Testis (tissue), 2 donors: ENCODE measurements at regions not wholly inside any gene's neighbourhood (a gene's known extent, or its start where the extent isn't known, plus 50 kb on each side); places are given as distances from the start of the nearest gene placed in this dataset.

Experiments
- DNase-seq: peaks from one replicate; pipeline ENCODE4 v3.0.0-alpha.2; 2019
- H3K27ac ChIP-seq, 2 donors: fragments of 200-600 bp; sonication (generic); one replicate each; pipeline ENCODE4 v1.5.1; 2019
- H3K27me3 ChIP-seq: fragments of 200-600 bp; sonication (generic); one replicate; pipeline ENCODE4 v1.5.1; 2019
- H3K36me3 ChIP-seq: fragments of 200-600 bp; sonication (generic); one replicate; pipeline ENCODE4 v1.5.1; 2017; ENCODE audit warnings: low read depth; ENCODE audit errors: missing control alignments
- H3K4me1 ChIP-seq: fragments of 200-600 bp; sonication (generic); one replicate; pipeline ENCODE4 v1.5.1; 2019
- H3K4me3 ChIP-seq, 2 donors: fragments of 200-600 bp; sonication (generic); one replicate each; pipeline ENCODE4 v1.5.1; 2017 to 2019
- H3K9me3 ChIP-seq: fragments of 200-600 bp; sonication (generic); one replicate; pipeline ENCODE4 v1.5.1; 2017
- CTCF ChIP-seq, 3 experiments: fragments of 450-650 bp in 2 of 3; fragments of 200-600 bp in 1 of 3; sonication (generic) in 1 of 3; IDR thresholded peaks; one replicate each; pipeline ENCODE4 v1.5.1; 2016 to 2019; ENCODE audit warnings: antibody characterized with exemption in 3 of 3, mild to moderate bottlenecking in 2 of 3, moderate library complexity in 1 of 3
- POLR2A ChIP-seq: fragments of 450-650 bp; IDR thresholded peaks from one replicate; pipeline ENCODE4 v1.6.1; 2017; ENCODE audit warnings: antibody characterized with exemption, mild to moderate bottlenecking, moderate library complexity
- WGBS, 2 donors: methylation state at CpG; one replicate each; pipeline ENCODE4 v1.1.5; 2018; 5-methylcytosine and 5-hydroxymethylcytosine counted together
- intact Hi-C: fragments of 100-400 bp; cut with DNase I; formaldehyde crosslinking; loops from one replicate; pipeline ENCODE4 v1.15.1; 2023; ENCODE audit warnings: low total_unique reads

DNA sequence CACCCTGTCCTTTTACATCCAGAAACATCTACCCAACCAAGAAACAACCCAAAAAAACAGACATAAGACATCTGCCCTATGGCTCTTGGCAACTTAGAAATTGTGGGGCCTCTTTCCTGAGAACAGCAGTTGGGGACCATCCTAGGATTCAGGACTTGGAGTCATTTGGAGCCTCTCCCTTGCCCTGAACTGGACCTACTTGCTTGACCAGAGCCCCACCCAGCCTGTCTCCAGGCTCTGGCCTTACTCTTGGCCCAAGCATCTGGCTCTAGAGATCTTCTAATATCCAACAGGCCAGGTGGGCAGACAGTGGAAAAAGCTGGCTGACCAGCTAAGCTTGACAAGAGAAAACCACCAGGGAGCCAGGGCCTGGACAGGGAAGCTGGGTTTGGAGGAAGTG, 99.1 kb upstream of the C2CD4B start:
- no peak for DNase-seq
- H3K36me3 ChIP-seq, result no peaks in the 10 kb centered on the region
- H3K4me1 ChIP-seq, result no peaks in the 10 kb centered on the region
- no peaks in the 10 kb centered on the region for H3K9me3 ChIP-seq
- no peak overlapping the region for H3K4me3 ChIP-seq
- TF ChIP-seq POLR2A (no peak), CTCF (IDR thresholded peaks at IDR 0.05) (no peak)
- H3K27me3 ChIP-seq, result no peaks in the 10 kb centered on the region
- intact Hi-C loops, result no loop called here
- no peak overlapping the region for H3K27ac ChIP-seq

DNA sequence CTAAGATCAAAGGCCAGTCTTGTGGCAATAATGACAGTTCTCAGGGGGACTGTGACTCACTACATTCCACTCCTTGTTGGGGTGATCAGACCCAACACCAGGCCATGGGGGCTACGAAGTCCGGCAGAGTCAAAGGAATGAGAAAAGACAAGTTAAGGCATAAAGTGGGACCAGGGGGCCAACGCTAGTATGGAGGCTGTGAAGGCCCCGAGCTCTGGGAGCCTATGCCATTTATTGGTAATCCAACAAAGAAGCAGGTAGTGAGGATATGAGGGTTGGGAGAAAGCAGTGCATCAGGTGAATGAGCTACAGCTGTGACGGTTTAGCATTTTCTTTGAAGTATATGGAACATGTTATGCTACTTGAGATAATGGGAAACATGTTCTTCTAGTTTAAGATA, 104.4 kb upstream of the C2CD4B start:
- Histone ChIP-seq H3K4me3 (no peak overlapping the region), H3K27me3 (no peaks in the 10 kb centered on the region), H3K4me1 (no peaks in the 10 kb centered on the region), H3K36me3 (no peaks in the 10 kb centered on the region), H3K9me3 (no peaks in the 10 kb centered on the region), H3K27ac (no peak overlapping the region)
- WGBS, 2 donors, result 91 to 94% methylated on average over 5 of the region's 5 CpGs
- no peak for TF ChIP-seq CTCF (IDR thresholded peaks at IDR 0.05)
- TF ChIP-seq POLR2A, result no peak
- DNase-seq, result no peak
- intact Hi-C loops, result no loop called here

DNA sequence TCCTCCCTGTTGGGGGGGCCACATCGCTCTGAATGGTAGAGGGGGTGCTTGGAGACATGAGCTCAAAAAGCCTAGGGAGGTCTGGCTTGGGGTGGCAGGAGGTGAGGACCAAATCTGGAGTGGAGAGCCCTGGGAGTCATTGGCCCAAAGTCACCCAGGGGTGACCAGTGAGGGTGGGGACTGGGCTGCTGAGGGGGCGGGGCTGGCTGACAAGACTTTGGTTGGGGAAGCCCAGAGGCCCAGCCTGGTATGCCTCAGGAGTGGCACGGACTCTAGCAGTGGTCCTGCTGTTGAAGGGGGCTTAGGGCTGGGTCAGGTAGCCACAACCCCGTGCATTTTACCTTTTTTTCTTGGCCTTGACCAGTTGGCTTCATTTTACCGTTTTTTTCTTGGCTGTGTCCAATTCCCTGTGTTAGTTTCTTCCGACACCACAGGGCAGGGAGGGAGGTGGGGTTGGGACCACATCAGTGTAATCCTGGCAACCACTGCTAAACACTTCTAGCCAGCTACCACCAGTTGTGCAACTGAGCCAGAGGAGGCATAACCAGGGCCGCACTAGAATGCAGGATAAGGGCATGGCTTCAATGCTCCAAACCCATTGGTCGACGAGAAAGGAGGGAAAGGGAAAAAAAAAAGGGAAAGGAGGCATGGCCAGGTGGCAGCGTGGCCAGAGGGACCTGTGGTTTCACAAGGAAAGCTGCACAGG, 105.3 kb upstream of the C2CD4B start:
- Histone ChIP-seq H3K9me3 (no peaks in the 10 kb centered on the region), H3K27ac (no peak overlapping the region), H3K36me3 (no peaks in the 10 kb centered on the region), H3K4me3 (no peak overlapping the region), H3K4me1 (no peaks in the 10 kb centered on the region), H3K27me3 (no peaks in the 10 kb centered on the region)
- intact Hi-C loops, result no loop called here
- no peak for DNase-seq
- TF ChIP-seq POLR2A (no peak), CTCF (IDR thresholded peaks at IDR 0.05) (no peak)
- WGBS, 2 donors, result 83 to 87% methylated on average over 10 of the region's 10 CpGs

GRCh38 chr15:62272290-62272689, 107.2 kb upstream of the C2CD4B start:
- TF ChIP-seq POLR2A (no peak), CTCF (IDR thresholded peaks at IDR 0.05) (no peak)
- WGBS, 2 donors, result 96 to 97% methylated on average over 1 of the region's 1 CpG

DNA sequence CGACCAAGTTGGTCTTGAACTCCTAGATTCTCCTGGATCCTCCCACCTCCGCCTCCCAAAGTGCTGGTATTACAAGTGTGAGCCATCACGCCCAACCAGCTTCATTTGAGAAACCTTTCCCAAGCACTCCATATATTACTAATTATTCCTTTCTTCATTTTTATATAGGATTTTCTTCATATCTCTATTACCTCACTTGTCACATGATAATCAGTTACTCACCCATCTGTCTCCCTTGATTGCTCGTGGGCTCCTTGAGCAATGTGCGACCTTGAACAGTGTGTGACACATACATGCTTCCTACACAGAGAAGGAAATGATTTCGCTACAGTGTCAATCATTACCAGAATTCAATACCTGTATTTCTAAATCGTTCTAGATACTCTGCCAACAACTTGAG, 110.7 kb upstream of the C2CD4B start:
- intact Hi-C loops, result no loop called here
- Histone ChIP-seq H3K27me3 (no peaks in the 10 kb centered on the region), H3K9me3 (no peaks in the 10 kb centered on the region), H3K4me3 (no peak overlapping the region), H3K36me3 (no peaks in the 10 kb centered on the region), H3K27ac (no peak overlapping the region), H3K4me1 (no peaks in the 10 kb centered on the region)
- WGBS, 2 donors, result 78 to 81% methylated on average over 7 of the region's 7 CpGs
- TF ChIP-seq POLR2A (no peak), CTCF (IDR thresholded peaks at IDR 0.05) (no peak)
- DNase-seq, result no peak

More at GRCh38 chr15:62272290-62272689, 107.2 kb upstream of the C2CD4B start:
- Histone ChIP-seq H3K36me3 (no peaks in the 10 kb centered on the region), H3K27ac (no peak overlapping the region), H3K9me3 (no peaks in the 10 kb centered on the region), H3K4me1 (no peaks in the 10 kb centered on the region), H3K4me3 (no peak overlapping the region), H3K27me3 (no peaks in the 10 kb centered on the region)
- intact Hi-C loops, result no loop called here
- DNase-seq, result no peak
